H9 (cell line): ENCODE measurements at regions not wholly inside any gene's neighbourhood (a gene's known extent, or its start where the extent isn't known, plus 50 kb on each side); places are given as distances from the start of the nearest gene placed in this dataset.

Source experiments
- DNase-seq: peaks from one replicate; pipeline ENCODE4 v3.0.0-alpha.2; 2017
- H2AFZ ChIP-seq: one replicate; pipeline ENCODE4 v1.6.1; 2013; ENCODE audit warnings: mild to moderate bottlenecking, low read length, control low read depth, moderate library complexity
- H2AK5ac ChIP-seq: 2 replicates; pipeline ENCODE4 v1.6.1; 2013; ENCODE audit warnings: low read length, control low read depth, mixed read lengths; ENCODE audit not compliant: insufficient read length
- H2BK120ac ChIP-seq: one replicate; pipeline ENCODE4 v1.6.1; 2013; ENCODE audit warnings: low read depth, mild to moderate bottlenecking, low read length, control low read depth, inconsistent platforms; ENCODE audit not compliant: poor library complexity, severe bottlenecking
- H2BK12ac ChIP-seq: 2 replicates; pipeline ENCODE4 v1.6.1; 2013; ENCODE audit warnings: low read length, control low read depth, mixed read lengths, low read depth; ENCODE audit not compliant: insufficient read length
- H2BK15ac ChIP-seq: 2 replicates; pipeline ENCODE4 v1.6.1; 2013; ENCODE audit warnings: low read depth, low read length, control low read depth
- H2BK20ac ChIP-seq: one replicate; pipeline ENCODE4 v1.6.1; 2013; ENCODE audit warnings: low read depth, mild to moderate bottlenecking, low read length, control low read depth, inconsistent platforms; ENCODE audit not compliant: poor library complexity, severe bottlenecking
- H2BK5ac ChIP-seq: 2 replicates; pipeline ENCODE4 v1.6.1; 2013; ENCODE audit warnings: low read length, control low read depth, mixed read lengths; ENCODE audit not compliant: insufficient read length
- H3K14ac ChIP-seq: 2 replicates; pipeline ENCODE4 v1.6.1; 2013; ENCODE audit warnings: low read length, control low read depth; ENCODE audit not compliant: insufficient read depth
- H3K18ac ChIP-seq: 2 replicates; pipeline ENCODE4 v1.6.1; 2013; ENCODE audit warnings: low read depth, mild to moderate bottlenecking, mixed read lengths, low read length, control low read depth; ENCODE audit not compliant: insufficient read length
- H3K23ac ChIP-seq: 2 replicates; pipeline ENCODE4 v1.6.1; 2013; ENCODE audit warnings: low read length, control low read depth, mixed read lengths, low read depth; ENCODE audit not compliant: insufficient read length
- H3K23me2 ChIP-seq: 2 replicates; pipeline ENCODE4 v1.6.1; 2013; ENCODE audit warnings: low read depth, mild to moderate bottlenecking, mixed read lengths, low read length, control low read depth; ENCODE audit not compliant: insufficient read length, poor library complexity, severe bottlenecking
- H3K27ac ChIP-seq: 2 replicates; pipeline ENCODE4 v1.5.1; 2013; ENCODE audit warnings: low read length, control low read depth, mixed read lengths, low read depth; ENCODE audit not compliant: insufficient read length
- H3K27me3 ChIP-seq: 2 replicates; pipeline ENCODE4 v1.6.1; 2013; ENCODE audit warnings: low read length, control low read depth, inconsistent platforms; ENCODE audit not compliant: insufficient read depth
- H3K4ac ChIP-seq: 2 replicates; pipeline ENCODE4 v1.6.1; 2013; ENCODE audit warnings: low read depth, mild to moderate bottlenecking, control low read depth, inconsistent platforms, low read length, moderate library complexity
- H3K4me1 ChIP-seq: 2 replicates; pipeline ENCODE4 v1.6.1; 2013; ENCODE audit warnings: low read length, control low read depth, inconsistent platforms; ENCODE audit not compliant: insufficient read depth
- H3K4me2 ChIP-seq: 2 replicates; pipeline ENCODE4 v1.6.1; 2013; ENCODE audit warnings: low read length, control low read depth, mixed read lengths; ENCODE audit not compliant: insufficient read length, insufficient read depth
- H3K56ac ChIP-seq: 2 replicates; pipeline ENCODE4 v1.6.1; 2013; ENCODE audit warnings: low read depth, mild to moderate bottlenecking, mixed read lengths, low read length, control low read depth; ENCODE audit not compliant: insufficient read length
- H3K79me1 ChIP-seq: 2 replicates; pipeline ENCODE4 v1.6.1; 2013; ENCODE audit warnings: low read depth, mild to moderate bottlenecking, moderate library complexity, low read length, control low read depth, inconsistent platforms; ENCODE audit not compliant: insufficient read depth, poor library complexity, severe bottlenecking
- H3K79me2 ChIP-seq: 2 replicates; pipeline ENCODE4 v1.6.1; 2013; ENCODE audit warnings: low read length, control low read depth, inconsistent platforms; ENCODE audit not compliant: insufficient read depth
- H3K9ac ChIP-seq: 2 replicates; pipeline ENCODE4 v1.6.1; 2013; ENCODE audit warnings: low read length, control low read depth, mixed read lengths; ENCODE audit not compliant: insufficient read length; ENCODE audit errors: extremely low read depth
- H3K9me3 ChIP-seq: one replicate; pipeline ENCODE4 v1.6.1; 2013; ENCODE audit warnings: low read depth, low read length, inconsistent platforms; ENCODE audit not compliant: control insufficient read depth
- H3T11ph ChIP-seq: one replicate; pipeline ENCODE4 v1.6.1; 2013; ENCODE audit warnings: mild to moderate bottlenecking, low read length, control low read depth, inconsistent platforms
- H4K20me1 ChIP-seq: one replicate; pipeline ENCODE4 v1.6.1; 2013; ENCODE audit not compliant: control insufficient read depth, insufficient read length, insufficient read depth
- H4K5ac ChIP-seq: 2 replicates; pipeline ENCODE4 v1.6.1; 2013; ENCODE audit warnings: low read depth, mild to moderate bottlenecking, mixed read lengths, low read length, control low read depth; ENCODE audit not compliant: insufficient read length
- H4K8ac ChIP-seq: replicated peaks from 2 replicates; pipeline ENCODE4 v1.6.1; 2013; ENCODE audit warnings: low read length, control low read depth, mixed read lengths, low read depth; ENCODE audit not compliant: insufficient read length
- H4K91ac ChIP-seq: 2 replicates; pipeline ENCODE4 v1.6.1; 2013; ENCODE audit warnings: low read depth, mild to moderate bottlenecking, moderate library complexity, mixed read lengths, low read length, control low read depth; ENCODE audit not compliant: insufficient read length
- H3K27ac Mint-ChIP-seq, 3 experiments: 2 replicates in 2 of 3; 3 replicates in 1 of 3; pipeline ENCODE4 v1.8.0; 2020 to 2021; ENCODE audit warnings: mixed read lengths in 3 of 3, mild to moderate bottlenecking in 1 of 3, moderate library complexity in 1 of 3
- H3K27me3 Mint-ChIP-seq: 2 replicates; pipeline ENCODE4 v1.8.0; 2021; ENCODE audit warnings: low read depth, mild to moderate bottlenecking, moderate library complexity, mixed read lengths
- H3K36me3 Mint-ChIP-seq, 3 experiments: 2 replicates in 2 of 3; 3 replicates in 1 of 3; pipeline ENCODE4 v1.8.0; 2020 to 2021; ENCODE audit warnings: low read depth in 3 of 3, mixed read lengths in 3 of 3; ENCODE audit not compliant: insufficient read depth in 1 of 3
- H3K4me1 Mint-ChIP-seq, 2 experiments: 2 replicates each; pipeline ENCODE4 v1.8.0; 2020; ENCODE audit warnings: mixed read lengths in 2 of 2
- H3K4me3 Mint-ChIP-seq, 2 experiments: 2 replicates in 1 of 2; 3 replicates in 1 of 2; pipeline ENCODE4 v1.8.0; 2020 to 2021; ENCODE audit warnings: mild to moderate bottlenecking in 2 of 2, mixed read lengths in 2 of 2, moderate library complexity in 1 of 2
- H3K9me3 Mint-ChIP-seq, 2 experiments: 2 replicates in 1 of 2; 3 replicates in 1 of 2; pipeline ENCODE4 v1.8.0; 2020; ENCODE audit warnings: mild to moderate bottlenecking in 2 of 2, mixed read lengths in 2 of 2, moderate library complexity in 1 of 2
- CTCF ChIP-seq: fragments of 200-600 bp; sonication (generic); conservative IDR thresholded peaks from 3 replicates; pipeline ENCODE4 v1.8.0; 2021; ENCODE audit warnings: antibody characterized with exemption, mild to moderate bottlenecking
- WGBS: extraction: QIAGEN DNeasy Blood & Tissue Kit; methylation state at CpG from one replicate; pipeline ENCODE4 v1.1.7; 2013; ENCODE audit warnings: missing lambda C conversion rate, low lambda C conversion rate, mixed read lengths; ENCODE audit not compliant: insufficient read length; ENCODE audit errors: extremely low coverage; 5-methylcytosine and 5-hydroxymethylcytosine counted together

- H4K5ac ChIP-seq, result no peak overlapping the region
- H2BK20ac ChIP-seq, result no peak overlapping the region
- H3K79me1 ChIP-seq, result no peaks in the 10 kb centered on the region
- H3K18ac ChIP-seq, result no peak overlapping the region
- H3K9me3 ChIP-seq, result no peaks in the 10 kb centered on the region
- H4K8ac ChIP-seq, result no peak overlapping the region
- H4K91ac ChIP-seq, result no peak overlapping the region
- no peaks in the 10 kb centered on the region for H3K79me2 ChIP-seq
- no peak overlapping the region for H2BK15ac ChIP-seq
- H4K20me1 ChIP-seq, result no peaks in the 10 kb centered on the region
- H3K27me3 Mint-ChIP-seq, result no peaks in the 10 kb centered on the region; the same call in none of the 2 replicates
- no peak overlapping the region for H3K4me2 ChIP-seq
- no peak overlapping the region for H2AK5ac ChIP-seq
- no peak overlapping the region for H3T11ph ChIP-seq
- H3K4me3 Mint-ChIP-seq, result no peak overlapping the region
- H3K4me1 Mint-ChIP-seq, result peaks cover 4 to 7% of the 10 kb centered on the region in 2 experiments; a peak in 2 of 4 replicates
- no peak overlapping the region for H3K9ac ChIP-seq
- H3K9me3 Mint-ChIP-seq, result peaks cover 0 to 11% of the 10 kb centered on the region in 2 experiments; a peak in 3 of 5 replicates
- no peak overlapping the region for H3K27ac Mint-ChIP-seq
- H3K4ac ChIP-seq, result no peak overlapping the region
- TF ChIP-seq CTCF, result no peak
- no peak overlapping the region for H2BK5ac ChIP-seq
- peaks cover 0 to 2% (median 2%) of the 10 kb centered on the region in 3 experiments; a peak in 3 of 7 replicates for H3K36me3 Mint-ChIP-seq
- no peak overlapping the region for H3K23ac ChIP-seq
- no peak overlapping the region for H2AFZ ChIP-seq
- H3K27me3 ChIP-seq, result no peaks in the 10 kb centered on the region
- DNase-seq, result no peak
- H3K4me1 ChIP-seq, result no peaks in the 10 kb centered on the region
- H3K27ac ChIP-seq, result no peak overlapping the region
- H3K14ac ChIP-seq, result no peak overlapping the region
- H2BK12ac ChIP-seq, result no peak overlapping the region
- whole genome bisulfite sequencing, result no CpG with 5 or more reads among the region's 1 CpG
- no peaks in the 10 kb centered on the region for H3K23me2 ChIP-seq
- H2BK120ac ChIP-seq, result no peak overlapping the region
- no peak overlapping the region for H3K56ac ChIP-seq
These were observed 442.5 kb downstream of the KIF20B start for GRCh38 chr10:90143937-90144336.
